Pancreas (tissue), 10 donors: ENCODE measurements at regions not wholly inside any gene's neighbourhood (a gene's known extent, or its start where the extent isn't known, plus 50 kb on each side); places are given as distances from the start of the nearest gene placed in this dataset.

ENCODE experiments used
- ATAC-seq, 4 donors: fragments of 200-7000 bp; cut with Tn5 transposase; one replicate each; pipeline versions ENCODE4 v1.8.0 to v1.9.1; 2020; ENCODE audit warnings: mild to moderate bottlenecking in 4 of 4, moderate library complexity in 4 of 4
- DNase-seq, 6 donors: peaks; one replicate each; pipeline ENCODE4 v3.0.0-alpha.2; 2020
- FAIRE-seq: peaks from 2 replicates; lab custom pipeline; 2012; peaks lifted over from hg19 to GRCh38; lab: Jason Lieb, UNC
- H3K27ac ChIP-seq, 4 donors: fragments of 200-600 bp; sonication (generic); 1 replicate in 3 of 4; 2 replicates in 1 of 4; pipeline versions ENCODE4 v1.5.0 to v1.8.0; 2020
- H3K27me3 ChIP-seq, 4 donors: fragments of 200-600 bp; one replicate each; pipeline ENCODE4 v1.8.0; 2021
- H3K36me3 ChIP-seq, 3 donors: fragments of 200-600 bp; sonication (generic) in 1 of 3; one replicate each; pipeline versions ENCODE4 v1.5.0 to v1.8.0; 2020 to 2021
- H3K4me1 ChIP-seq, 3 donors: fragments of 200-600 bp; one replicate each; pipeline ENCODE4 v1.8.0; 2021
- H3K4me3 ChIP-seq, 4 donors: fragments of 200-600 bp; sonication (generic) in 2 of 4; one replicate each; pipeline versions ENCODE4 v1.5.0 to v1.8.0; 2020 to 2021
- H3K9me3 ChIP-seq, 4 donors: fragments of 200-600 bp; one replicate each; pipeline ENCODE4 v1.8.0; 2021
- CTCF ChIP-seq, 4 donors: fragments of 200-600 bp; sonication (generic) in 3 of 4; IDR thresholded peaks; one replicate each; pipeline versions ENCODE4 v1.5.0 to v1.8.0; 2021; ENCODE audit warnings: antibody characterized with exemption in 4 of 4
- WGBS, 2 donors: extraction: QIAGEN DNeasy Blood & Tissue Kit; methylation state at CpG; one replicate each; pipeline ENCODE4 v1.1.7; 2013; 5-methylcytosine and 5-hydroxymethylcytosine counted together
- intact Hi-C, 3 donors: fragments of 100-400 bp; cut with DNase I; formaldehyde crosslinking; loops; one replicate each; pipeline versions ENCODE4 v1.11.1 to v1.14.2; 2022
- donor health status: healthy with polysubstance abuse.
- donor health status: DM: no; HTN: no; CAD: no; lungs with moderate emphysema.
- donor health status: DM: no; HTN: no; CAD: no.
- donor health status: control.
- donor health status: control.
- donor health status: Bipolar disorder and iron deficiency.
- donor health status: DM: yes; HTN: yes; CAD: no.
- donor health status: DM: no; HTN: no; CAD: no.
- donor health status: DM: no; HTN: no; CAD: no.
- donor health status: DM: yes; HTN: yes; CAD: no.

- Histone ChIP-seq H3K36me3 (no peaks in the 10 kb centered on the region), H3K4me3 (no peak overlapping the region), H3K4me1 (no peaks in the 10 kb centered on the region), H3K27me3 (no peaks in the 10 kb centered on the region), H3K27ac (no peak overlapping the region), H3K9me3 (no peaks in the 10 kb centered on the region)
- FAIRE-seq (no peak), ATAC-seq (no peak), DNase-seq (no peak)
- no peak for TF ChIP-seq CTCF (IDR thresholded peaks at IDR 0.05)
- WGBS, 2 donors = 37 to 47% methylated on average over 2 of the region's 2 CpGs
- intact Hi-C loops = no loop called here
These were observed 427.4 kb upstream of the NCAM2 start for GRCh38 chr21:20570824-20571232.

- no peak for ATAC-seq
- no peak for FAIRE-seq
- DNase-seq = no peak
- Histone ChIP-seq H3K27me3 (no peaks in the 10 kb centered on the region), H3K27ac (no peak overlapping the region), H3K9me3 (no peaks in the 10 kb centered on the region), H3K4me1 (no peaks in the 10 kb centered on the region), H3K4me3 (no peak overlapping the region), H3K36me3 (no peaks in the 10 kb centered on the region)
- intact Hi-C loops = no loop called here
- TF ChIP-seq CTCF (IDR thresholded peaks at IDR 0.05) = no peak
- WGBS, 2 donors = 43 to 53% methylated on average over 4 of the region's 4 CpGs
These were observed 425.6 kb upstream of the NCAM2 start for GRCh38 chr21:20572582-20572981.

GRCh38 chr21:20581361-20581760, 416.8 kb upstream of the NCAM2 start:
- no peak for TF ChIP-seq CTCF (IDR thresholded peaks at IDR 0.05)
- DNase-seq = no peak
- FAIRE-seq = no peak
- ATAC-seq = no peak
- 45 to 81% methylated on average over 1 of the region's 1 CpG for WGBS, 2 donors
- intact Hi-C loops = no loop called here
- H3K27ac ChIP-seq = no peak overlapping the region
- no peaks in the 10 kb centered on the region for H3K4me1 ChIP-seq
- H3K27me3 ChIP-seq = no peaks in the 10 kb centered on the region
- no peaks in the 10 kb centered on the region for H3K36me3 ChIP-seq
- H3K9me3 ChIP-seq = no peaks in the 10 kb centered on the region
- H3K4me3 ChIP-seq = no peak overlapping the region

GRCh38 chr21:20591284-20591683, 406.9 kb upstream of the NCAM2 start:
- DNase-seq = no peak
- H3K27ac ChIP-seq = no peak overlapping the region
- intact Hi-C loops = no loop called here
- no peaks in the 10 kb centered on the region for H3K4me1 ChIP-seq
- no peaks in the 10 kb centered on the region for H3K27me3 ChIP-seq
- no peak for ATAC-seq
- no peak overlapping the region for H3K4me3 ChIP-seq
- H3K36me3 ChIP-seq = no peaks in the 10 kb centered on the region
- WGBS, 2 donors = 33 to 60% methylated on average over 1 of the region's 1 CpG
- TF ChIP-seq CTCF (IDR thresholded peaks at IDR 0.05) = no peak
- no peaks in the 10 kb centered on the region for H3K9me3 ChIP-seq
- no peak for FAIRE-seq

- ATAC-seq = no peak
- H3K4me1 ChIP-seq = no peaks in the 10 kb centered on the region
- no peak for FAIRE-seq
These were observed 405.7 kb upstream of the NCAM2 start for GRCh38 chr21:20592463-20592862.

More at GRCh38 chr21:20592463-20592862, 405.7 kb upstream of the NCAM2 start:
- no peak for TF ChIP-seq CTCF (IDR thresholded peaks at IDR 0.05)
- Histone ChIP-seq H3K27ac (no peak overlapping the region), H3K4me3 (no peak overlapping the region), H3K36me3 (no peaks in the 10 kb centered on the region), H3K9me3 (no peaks in the 10 kb centered on the region), H3K27me3 (no peaks in the 10 kb centered on the region)
- intact Hi-C loops = no loop called here
- DNase-seq = no peak
